Right lobe of liver (tissue), 6 donors: ENCODE measurements at regions not wholly inside any gene's neighbourhood (a gene's known extent, or its start where the extent isn't known, plus 50 kb on each side); places are given as distances from the start of the nearest gene placed in this dataset.

Experiments
- ATAC-seq, 4 donors: fragments of 200-7000 bp; cut with Tn5 transposase; one replicate each; pipeline ENCODE4 v1.9.1; 2020; ENCODE audit warnings: mild to moderate bottlenecking in 4 of 4, moderate library complexity in 4 of 4
- DNase-seq, 3 donors: peaks; one replicate each; pipeline ENCODE4 v3.0.0-alpha.2; 2020
- H3K27ac ChIP-seq, 3 donors: fragments of 200-600 bp; one replicate each; pipeline ENCODE4 v1.8.0; 2022
- H3K27me3 ChIP-seq, 2 donors: fragments of 200-600 bp; one replicate each; pipeline ENCODE4 v1.8.0; 2022
- H3K36me3 ChIP-seq, 4 donors: fragments of 200-600 bp; sonication (generic) in 1 of 4; one replicate each; pipeline versions ENCODE4 v1.5.1 to v1.8.0; 2017 to 2022; ENCODE audit warnings: control low read depth in 1 of 4
- H3K4me1 ChIP-seq, 4 donors: fragments of 200-600 bp; sonication (generic) in 1 of 4; one replicate each; pipeline versions ENCODE4 v1.5.1 to v1.8.0; 2017 to 2022; ENCODE audit warnings: control low read depth in 1 of 4
- H3K4me3 ChIP-seq, 3 donors: fragments of 200-600 bp; one replicate each; pipeline ENCODE4 v1.8.0; 2022
- H3K9me3 ChIP-seq, 4 donors: fragments of 200-600 bp; sonication (generic) in 1 of 4; one replicate each; pipeline versions ENCODE4 v1.5.1 to v1.8.0; 2017 to 2022; ENCODE audit warnings: control low read depth in 1 of 4
- CTCF ChIP-seq, 4 donors: fragments of 200-600 bp in 3 of 4; fragments of 450-650 bp in 1 of 4; IDR thresholded peaks; one replicate each; pipeline versions ENCODE4 v1.5.1 to v1.8.0; 2016 to 2022; ENCODE audit warnings: antibody characterized with exemption in 4 of 4, mild to moderate bottlenecking in 2 of 4
- POLR2A ChIP-seq: fragments of 450-650 bp; IDR thresholded peaks from one replicate; pipeline ENCODE4 v1.6.1; 2017; ENCODE audit warnings: antibody characterized with exemption, mild to moderate bottlenecking
- WGBS: methylation state at CpG from one replicate; pipeline ENCODE4 v1.1.6; 2018; ENCODE audit warnings: low coverage, low lambda C conversion rate; ENCODE audit not compliant: insufficient coverage; ENCODE audit errors: missing lambda C conversion rate; 5-methylcytosine and 5-hydroxymethylcytosine counted together
- intact Hi-C, 2 donors: fragments of 100-400 bp; cut with DNase I; formaldehyde crosslinking; loops; one replicate each; pipeline versions ENCODE4 v1.11.2 to v1.14.1; 2022
- donor health status: DM: no; HTN: yes; CAD: no.
- donor health status: DM: no; HTN: no; CAD: no.
- donor health status: DM: no; HTN: no; CAD: no.
- donor health status: DM: no; HTN: yes; CAD: no.
- donor health status: DM: no; HTN: yes; CAD: no.

GRCh38 chr4:117302226-117302625, 216.8 kb upstream of the TRAM1L1 start:
- Histone ChIP-seq H3K36me3 (no peaks in the 10 kb centered on the region), H3K4me3 (no peak overlapping the region), H3K27ac (no peak overlapping the region), H3K4me1 (no peaks in the 10 kb centered on the region), H3K27me3 (no peaks in the 10 kb centered on the region), H3K9me3 (no peaks in the 10 kb centered on the region)
- intact Hi-C loops = no loop called here
- no peak for ATAC-seq
- WGBS = 42% methylated on average over 2 of the region's 2 CpGs
- no peak for TF ChIP-seq CTCF (IDR thresholded peaks at IDR 0.05)
- DNase-seq = no peak

GRCh38 chr4:117311215-117311614, 225.8 kb upstream of the TRAM1L1 start:
- intact Hi-C loops = no loop called here
- H3K36me3 ChIP-seq = no peaks in the 10 kb centered on the region
- no peaks in the 10 kb centered on the region for H3K9me3 ChIP-seq
- 44% methylated on average over 2 of the region's 2 CpGs for WGBS
- TF ChIP-seq POLR2A = no peak
- no peak for TF ChIP-seq CTCF (IDR thresholded peaks at IDR 0.05)
- DNase-seq (no peak), ATAC-seq (no peak)
- H3K27ac ChIP-seq = no peak overlapping the region
- no peaks in the 10 kb centered on the region for H3K27me3 ChIP-seq
- H3K4me1 ChIP-seq = no peaks in the 10 kb centered on the region
- H3K4me3 ChIP-seq = no peak overlapping the region

DNA sequence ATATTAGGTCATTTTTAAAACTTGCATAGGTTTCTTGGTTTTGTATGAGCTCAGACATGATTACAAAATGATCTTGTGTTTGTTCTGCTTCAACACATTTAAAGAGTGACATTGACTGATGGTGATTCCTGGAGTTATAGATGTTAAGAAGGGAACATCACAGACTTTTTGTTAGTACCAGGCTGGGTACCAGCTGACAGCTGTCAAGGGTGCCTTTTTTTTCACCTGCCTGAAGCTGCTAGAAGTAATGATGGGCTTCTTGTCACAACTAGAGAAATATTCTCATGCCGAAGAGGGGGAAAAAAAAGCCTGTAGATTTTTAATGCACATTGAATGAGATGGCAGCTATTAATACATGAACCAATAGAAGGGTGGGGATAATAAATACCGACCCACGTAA, 226.6 kb upstream of the TRAM1L1 start:
- TF ChIP-seq CTCF (IDR thresholded peaks at IDR 0.05) = no peak
- no peak for TF ChIP-seq POLR2A
- intact Hi-C loops = no loop called here
- 67% methylated on average over 3 of the region's 3 CpGs for WGBS
- DNase-seq (no peak), ATAC-seq (no peak)
- no peak overlapping the region for H3K4me3 ChIP-seq
- no peaks in the 10 kb centered on the region for H3K36me3 ChIP-seq
- H3K9me3 ChIP-seq = no peaks in the 10 kb centered on the region
- H3K27ac ChIP-seq = no peak overlapping the region
- no peaks in the 10 kb centered on the region for H3K27me3 ChIP-seq
- H3K4me1 ChIP-seq = no peaks in the 10 kb centered on the region

GRCh38 chr4:117324851-117325491, 239.6 kb upstream of the TRAM1L1 start:
- no peaks in the 10 kb centered on the region for H3K27me3 ChIP-seq
- no peaks in the 10 kb centered on the region for H3K9me3 ChIP-seq
- H3K4me1 ChIP-seq = no peaks in the 10 kb centered on the region
- TF ChIP-seq CTCF (IDR thresholded peaks at IDR 0.05) (no peak), POLR2A (no peak)
- H3K4me3 ChIP-seq = no peak overlapping the region
- 58% methylated on average over 1 of the region's 1 CpG for WGBS
- no peak for ATAC-seq
- DNase-seq = no peak
- H3K27ac ChIP-seq = no peak overlapping the region
- intact Hi-C loops = no loop called here
- no peaks in the 10 kb centered on the region for H3K36me3 ChIP-seq

GRCh38 chr4:117326091-117326490, 240.7 kb upstream of the TRAM1L1 start:
- Histone ChIP-seq H3K4me1 (no peaks in the 10 kb centered on the region), H3K4me3 (no peak overlapping the region), H3K27me3 (no peaks in the 10 kb centered on the region), H3K27ac (no peak overlapping the region), H3K9me3 (no peaks in the 10 kb centered on the region), H3K36me3 (no peaks in the 10 kb centered on the region)
- intact Hi-C loops = no loop called here
- ATAC-seq (no peak), DNase-seq (no peak)
- TF ChIP-seq CTCF (IDR thresholded peaks at IDR 0.05) (no peak), POLR2A (no peak)
- 32% methylated on average over 3 of the region's 3 CpGs for whole genome bisulfite sequencing
